ENCODE measurements at regions not wholly inside any gene's neighbourhood (a gene's known extent, or its start where the extent isn't known, plus 50 kb on each side); places are given as distances from the start of the nearest gene placed in this dataset.
"Not testable (repeated sequence)": the region's sequence is repeated elsewhere in the genome, so short reads cannot be mapped to it uniquely, and the experiment has no call there.

- Histone ChIP-seq H3K79me2 (ENCODE audit: insufficient read depth, low read length) (no peaks in the 10 kb centered on the region), H3K9me2 (ENCODE audit: low read depth, low read length) (no peaks in the 10 kb centered on the region), H3K9ac (ENCODE audit: low read length) (no peak overlapping the region), H2AFZ (ENCODE audit: low read length) (no peak overlapping the region), H3K27ac (ENCODE audit: low read depth, low read length, poor library complexity, severe bottlenecking) (no peak overlapping the region), H3K27me3 (ENCODE audit: insufficient read depth, low read length) (no peaks in the 10 kb centered on the region), H3K36me3 (ENCODE audit: insufficient read depth, low read length) (no peaks in the 10 kb centered on the region), H3K4me2 (ENCODE audit: low read length) (no peak overlapping the region), H3K9me3 (ENCODE audit: low read length) (no peaks in the 10 kb centered on the region), H4K20me1 (ENCODE audit: insufficient read depth, low read length) (no peaks in the 10 kb centered on the region), H3F3A (ENCODE audit: insufficient read depth, low read length) (no peaks in the 10 kb centered on the region), H3K4me1 (ENCODE audit: insufficient read depth, low read length, severe bottlenecking) (no peaks in the 10 kb centered on the region), H3K4me3 (ENCODE audit: low read depth, low read length, poor library complexity, severe bottlenecking) (no peak overlapping the region)
- no peak for TF ChIP-seq EZH2 (IDR thresholded peaks at IDR 0.05; ENCODE audit: borderline replicate concordance, low read length)
- TF ChIP-seq, protein P1, sequence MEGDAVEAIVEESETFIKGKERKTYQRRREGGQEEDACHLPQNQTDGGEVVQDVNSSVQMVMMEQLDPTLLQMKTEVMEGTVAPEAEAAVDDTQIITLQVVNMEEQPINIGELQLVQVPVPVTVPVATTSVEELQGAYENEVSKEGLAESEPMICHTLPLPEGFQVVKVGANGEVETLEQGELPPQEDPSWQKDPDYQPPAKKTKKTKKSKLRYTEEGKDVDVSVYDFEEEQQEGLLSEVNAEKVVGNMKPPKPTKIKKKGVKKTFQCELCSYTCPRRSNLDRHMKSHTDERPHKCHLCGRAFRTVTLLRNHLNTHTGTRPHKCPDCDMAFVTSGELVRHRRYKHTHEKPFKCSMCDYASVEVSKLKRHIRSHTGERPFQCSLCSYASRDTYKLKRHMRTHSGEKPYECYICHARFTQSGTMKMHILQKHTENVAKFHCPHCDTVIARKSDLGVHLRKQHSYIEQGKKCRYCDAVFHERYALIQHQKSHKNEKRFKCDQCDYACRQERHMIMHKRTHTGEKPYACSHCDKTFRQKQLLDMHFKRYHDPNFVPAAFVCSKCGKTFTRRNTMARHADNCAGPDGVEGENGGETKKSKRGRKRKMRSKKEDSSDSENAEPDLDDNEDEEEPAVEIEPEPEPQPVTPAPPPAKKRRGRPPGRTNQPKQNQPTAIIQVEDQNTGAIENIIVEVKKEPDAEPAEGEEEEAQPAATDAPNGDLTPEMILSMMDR (IDR thresholded peaks at IDR 0.05; ENCODE audit: low read length) = peak; percentile 11; the same call in 1 of the 2 replicates
Observed at GRCh38 chr18:66872277-66872676, 268.4 kb upstream of the CDH19 start.

- no peak for TF ChIP-seq EZH2 (IDR thresholded peaks at IDR 0.05; ENCODE audit: borderline replicate concordance, low read length)
- TF ChIP-seq, protein P1 (IDR thresholded peaks at IDR 0.05; ENCODE audit: low read length) = no peak
- H2AFZ ChIP-seq (ENCODE audit: low read length) = no peak overlapping the region
- H3K9me2 ChIP-seq (ENCODE audit: low read depth, low read length) = no peaks in the 10 kb centered on the region
- H4K20me1 ChIP-seq (ENCODE audit: insufficient read depth, low read length) = no peaks in the 10 kb centered on the region
- H3K9ac ChIP-seq (ENCODE audit: low read length) = no peak overlapping the region
- H3K4me1 ChIP-seq (ENCODE audit: insufficient read depth, low read length, severe bottlenecking) = no peaks in the 10 kb centered on the region
- H3K4me2 ChIP-seq (ENCODE audit: low read length) = no peak overlapping the region
- H3K4me3 ChIP-seq (ENCODE audit: low read depth, low read length, poor library complexity, severe bottlenecking) = no peak overlapping the region
- no peaks in the 10 kb centered on the region for H3K79me2 ChIP-seq (ENCODE audit: insufficient read depth, low read length)
- H3F3A ChIP-seq (ENCODE audit: insufficient read depth, low read length) = no peaks in the 10 kb centered on the region
- H3K9me3 ChIP-seq (ENCODE audit: low read length) = no peaks in the 10 kb centered on the region
- H3K27me3 ChIP-seq (ENCODE audit: insufficient read depth, low read length) = no peaks in the 10 kb centered on the region
- H3K36me3 ChIP-seq (ENCODE audit: insufficient read depth, low read length) = no peaks in the 10 kb centered on the region
- H3K27ac ChIP-seq (ENCODE audit: low read depth, low read length, poor library complexity, severe bottlenecking) = no peak overlapping the region
Observed at GRCh38 chr18:66867653-66868052, 263.8 kb upstream of the CDH19 start.

DNA sequence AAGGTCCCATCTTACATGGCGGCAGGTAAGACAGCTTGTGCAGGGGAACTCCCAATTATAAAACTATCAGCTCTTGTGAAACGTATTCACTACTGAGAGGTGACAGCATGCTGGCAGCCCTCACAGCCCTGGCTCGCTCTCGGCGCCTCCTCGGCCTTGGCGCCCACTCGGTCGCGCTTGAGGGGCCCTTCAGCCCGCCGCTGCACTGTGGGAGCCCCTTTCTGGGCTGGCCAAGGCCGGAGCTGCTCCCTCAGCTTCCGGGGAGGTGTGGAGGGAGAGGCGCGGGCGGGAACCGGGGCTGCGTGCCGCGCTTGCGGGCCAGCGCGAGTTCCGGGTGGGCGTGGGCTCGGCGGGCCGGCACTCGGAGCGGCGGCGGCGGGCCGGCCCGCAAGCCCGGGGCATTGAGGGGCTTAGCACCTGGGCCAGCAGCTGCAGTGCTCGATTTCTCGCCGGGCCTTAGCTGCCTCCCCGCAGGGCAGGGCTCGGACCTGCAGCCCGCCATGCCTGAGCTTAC is 262.6 kb upstream of the CDH19 start:
- not testable (repeated sequence) for H3K36me3 ChIP-seq (ENCODE audit: insufficient read depth, low read length); H3K27ac ChIP-seq (ENCODE audit: low read depth, low read length, poor library complexity, severe bottlenecking); H3K9me2 ChIP-seq (ENCODE audit: low read depth, low read length); H2AFZ ChIP-seq (ENCODE audit: low read length); H3K79me2 ChIP-seq (ENCODE audit: insufficient read depth, low read length); H3K4me3 ChIP-seq (ENCODE audit: low read depth, low read length, poor library complexity, severe bottlenecking); H3F3A ChIP-seq (ENCODE audit: insufficient read depth, low read length); H3K9me3 ChIP-seq (ENCODE audit: low read length); H3K27me3 ChIP-seq (ENCODE audit: insufficient read depth, low read length); H3K4me2 ChIP-seq (ENCODE audit: low read length); H3K4me1 ChIP-seq (ENCODE audit: insufficient read depth, low read length, severe bottlenecking); H3K9ac ChIP-seq (ENCODE audit: low read length); H4K20me1 ChIP-seq (ENCODE audit: insufficient read depth, low read length)

- TF ChIP-seq EZH2 (IDR thresholded peaks at IDR 0.05; ENCODE audit: borderline replicate concordance, low read length) = no peak
- TF ChIP-seq, protein P1 (IDR thresholded peaks at IDR 0.05; ENCODE audit: low read length) = no peak
- H3K9ac ChIP-seq (ENCODE audit: low read length) = no peak overlapping the region
- no peak overlapping the region for H2AFZ ChIP-seq (ENCODE audit: low read length)
Observed at GRCh38 chr18:66838340-66838987, 234.6 kb upstream of the CDH19 start.

More at GRCh38 chr18:66838340-66838987, 234.6 kb upstream of the CDH19 start:
- Histone ChIP-seq H3K79me2 (ENCODE audit: insufficient read depth, low read length) (no peaks in the 10 kb centered on the region), H3K4me1 (ENCODE audit: insufficient read depth, low read length, severe bottlenecking) (no peaks in the 10 kb centered on the region), H3K4me2 (ENCODE audit: low read length) (no peak overlapping the region), H3F3A (ENCODE audit: insufficient read depth, low read length) (no peaks in the 10 kb centered on the region), H3K9me2 (ENCODE audit: low read depth, low read length) (no peaks in the 10 kb centered on the region), H4K20me1 (ENCODE audit: insufficient read depth, low read length) (no peaks in the 10 kb centered on the region), H3K36me3 (ENCODE audit: insufficient read depth, low read length) (no peaks in the 10 kb centered on the region), H3K9me3 (ENCODE audit: low read length) (no peaks in the 10 kb centered on the region), H3K4me3 (ENCODE audit: low read depth, low read length, poor library complexity, severe bottlenecking) (no peak overlapping the region), H3K27me3 (ENCODE audit: insufficient read depth, low read length) (no peaks in the 10 kb centered on the region), H3K27ac (ENCODE audit: low read depth, low read length, poor library complexity, severe bottlenecking) (no peak overlapping the region)
